Activated naive CD8-positive, alpha-beta T cell treated with anti-CD3 and anti-CD28 coated beads for 36 hours (primary cell): ENCODE measurements at regions not wholly inside any gene's neighbourhood (a gene's known extent, or its start where the extent isn't known, plus 50 kb on each side); places are given as distances from the start of the nearest gene placed in this dataset.
"Not testable (repeated sequence)": the region's sequence is repeated elsewhere in the genome, so short reads cannot be mapped to it uniquely, and the experiment has no call there.

Experiments used
- DNase-seq: peaks from one replicate; pipeline ENCODE4 v3.0.0; 2021
- H3K27ac Mint-ChIP-seq: one replicate; pipeline ENCODE4 v1.8.0; 2022; ENCODE audit warnings: mild to moderate bottlenecking, moderate library complexity, mixed read lengths
- H3K27me3 Mint-ChIP-seq: one replicate; pipeline ENCODE4 v1.8.0; 2022; ENCODE audit warnings: mild to moderate bottlenecking, mixed read lengths
- H3K36me3 Mint-ChIP-seq: one replicate; pipeline ENCODE4 v1.8.0; 2021; ENCODE audit warnings: mild to moderate bottlenecking, mixed read lengths
- H3K4me1 Mint-ChIP-seq: one replicate; pipeline ENCODE4 v1.8.0; 2021; ENCODE audit warnings: mixed read lengths
- H3K4me3 Mint-ChIP-seq: one replicate; pipeline ENCODE4 v1.8.0; 2022; ENCODE audit warnings: mild to moderate bottlenecking, moderate library complexity, mixed read lengths
- H3K9me3 Mint-ChIP-seq: one replicate; pipeline ENCODE4 v1.8.0; 2022; ENCODE audit warnings: mixed read lengths

GRCh38 chr7:67344481-67345193 is 348.0 kb downstream of the TYW1 start:
- H3K4me3 Mint-ChIP-seq = no peak overlapping the region
- H3K27ac Mint-ChIP-seq = no peak overlapping the region
- no peaks in the 10 kb centered on the region for H3K4me1 Mint-ChIP-seq
- peaks cover 34% of the 10 kb centered on the region for H3K36me3 Mint-ChIP-seq
- H3K27me3 Mint-ChIP-seq = no peaks in the 10 kb centered on the region
- H3K9me3 Mint-ChIP-seq = peaks cover 8% of the 10 kb centered on the region
- no peak for DNase-seq

- Mint-ChIP-seq H3K27me3 (no peaks in the 10 kb centered on the region), H3K4me1 (no peaks in the 10 kb centered on the region), H3K4me3 (no peak overlapping the region), H3K27ac (no peak overlapping the region), H3K9me3 (peaks cover 8% of the 10 kb centered on the region), H3K36me3 (peaks cover 30% of the 10 kb centered on the region)
- no peak for DNase-seq
Observed at GRCh38 chr7:67346126-67346525, 349.5 kb downstream of the TYW1 start.

GRCh38 chr7:67346876-67347275 is 350.2 kb downstream of the TYW1 start:
- peaks cover 27% of the 10 kb centered on the region for H3K36me3 Mint-ChIP-seq
- H3K9me3 Mint-ChIP-seq = peaks cover 8% of the 10 kb centered on the region
- no peak for DNase-seq
- no peaks in the 10 kb centered on the region for H3K27me3 Mint-ChIP-seq
- no peaks in the 10 kb centered on the region for H3K4me1 Mint-ChIP-seq
- H3K4me3 Mint-ChIP-seq = no peak overlapping the region
- H3K27ac Mint-ChIP-seq = no peak overlapping the region

- Mint-ChIP-seq H3K27me3 (no peaks in the 10 kb centered on the region), H3K4me1 (no peaks in the 10 kb centered on the region), H3K9me3 (peaks cover 8% of the 10 kb centered on the region)
Observed at GRCh38 chr7:67348171-67348570, 351.5 kb downstream of the TYW1 start.

GRCh38 chr7:67357653-67358052 is 361.0 kb downstream of the TYW1 start:
- not testable (repeated sequence) for H3K27me3 Mint-ChIP-seq, H3K4me1 Mint-ChIP-seq, H3K4me3 Mint-ChIP-seq, DNase-seq, H3K27ac Mint-ChIP-seq, H3K9me3 Mint-ChIP-seq
- H3K36me3 Mint-ChIP-seq = peaks cover 25% of the 10 kb centered on the region

More at GRCh38 chr7:67348171-67348570, 351.5 kb downstream of the TYW1 start:
- no peak for DNase-seq
- no peak overlapping the region for H3K4me3 Mint-ChIP-seq
- peaks cover 26% of the 10 kb centered on the region for H3K36me3 Mint-ChIP-seq
- H3K27ac Mint-ChIP-seq = no peak overlapping the region

- H3K27ac Mint-ChIP-seq, H3K9me3 Mint-ChIP-seq, H3K27me3 Mint-ChIP-seq, H3K4me3 Mint-ChIP-seq, DNase-seq, H3K4me1 Mint-ChIP-seq: not testable (repeated sequence)
- peaks cover 20% of the 10 kb centered on the region for H3K36me3 Mint-ChIP-seq
Observed at GRCh38 chr7:67358316-67358715, 361.7 kb downstream of the TYW1 start.

GRCh38 chr7:67358738-67359137 is 362.1 kb downstream of the TYW1 start:
- not testable (repeated sequence) for DNase-seq, H3K4me1 Mint-ChIP-seq, H3K4me3 Mint-ChIP-seq, H3K27me3 Mint-ChIP-seq, H3K27ac Mint-ChIP-seq, H3K9me3 Mint-ChIP-seq
- peaks cover 20% of the 10 kb centered on the region for H3K36me3 Mint-ChIP-seq

- Mint-ChIP-seq H3K27me3 (no peaks in the 10 kb centered on the region), H3K4me3 (no peak overlapping the region), H3K27ac (no peak overlapping the region), H3K9me3 (peaks cover 3% of the 10 kb centered on the region), H3K36me3 (peaks cover 20% of the 10 kb centered on the region), H3K4me1 (no peaks in the 10 kb centered on the region)
- no peak for DNase-seq
Observed at GRCh38 chr7:67359900-67360299, 363.3 kb downstream of the TYW1 start.

- DNase-seq = no peak
- Mint-ChIP-seq H3K27ac (no peak overlapping the region), H3K36me3 (peaks cover 18% of the 10 kb centered on the region), H3K27me3 (no peaks in the 10 kb centered on the region), H3K4me1 (no peaks in the 10 kb centered on the region), H3K4me3 (no peak overlapping the region), H3K9me3 (peaks cover 3% of the 10 kb centered on the region)
Observed at GRCh38 chr7:67361150-67361549, 364.5 kb downstream of the TYW1 start.

- Mint-ChIP-seq H3K36me3 (no peaks in the 10 kb centered on the region), H3K4me3 (no peak overlapping the region), H3K27me3 (no peaks in the 10 kb centered on the region), H3K4me1 (no peaks in the 10 kb centered on the region), H3K9me3 (no peaks in the 10 kb centered on the region), H3K27ac (no peak overlapping the region)
- DNase-seq = no peak
Observed at GRCh38 chr7:67364441-67365017, 367.9 kb downstream of the TYW1 start.

- H3K4me1 Mint-ChIP-seq = no peaks in the 10 kb centered on the region
Observed at GRCh38 chr7:67371429-67372305, 375.0 kb downstream of the TYW1 start.

GRCh38 chr7:67373389-67373788 is 376.8 kb downstream of the TYW1 start:
- not testable (repeated sequence) for H3K4me3 Mint-ChIP-seq, DNase-seq, H3K4me1 Mint-ChIP-seq, H3K27ac Mint-ChIP-seq, H3K9me3 Mint-ChIP-seq, H3K36me3 Mint-ChIP-seq
- peaks cover 15% of the 10 kb centered on the region for H3K27me3 Mint-ChIP-seq

More at GRCh38 chr7:67371429-67372305, 375.0 kb downstream of the TYW1 start:
- Mint-ChIP-seq H3K27me3 (peaks cover 15% of the 10 kb centered on the region), H3K9me3 (peaks cover 2% of the 10 kb centered on the region), H3K4me3 (no peak overlapping the region), H3K27ac (no peak overlapping the region), H3K36me3 (no peaks in the 10 kb centered on the region)
- peak; percentile 30 for DNase-seq

GRCh38 chr7:67375427-67375826 is 378.8 kb downstream of the TYW1 start:
- Mint-ChIP-seq H3K27ac (no peak overlapping the region), H3K9me3 (peaks cover 2% of the 10 kb centered on the region), H3K4me3 (no peak overlapping the region), H3K27me3 (peaks cover 13% of the 10 kb centered on the region), H3K4me1 (no peaks in the 10 kb centered on the region), H3K36me3 (no peaks in the 10 kb centered on the region)
- no peak for DNase-seq

GRCh38 chr7:67377939-67378862 is 381.6 kb downstream of the TYW1 start:
- Mint-ChIP-seq H3K27me3 (no peaks in the 10 kb centered on the region), H3K4me3 (no peak overlapping the region), H3K36me3 (no peaks in the 10 kb centered on the region), H3K27ac (no peak overlapping the region), H3K4me1 (no peaks in the 10 kb centered on the region), H3K9me3 (peaks cover 2% of the 10 kb centered on the region)
- DNase-seq = peak; percentile 59
